ENCODE measurements at regions not wholly inside any gene's neighbourhood (a gene's known extent, or its start where the extent isn't known, plus 50 kb on each side); places are given as distances from the start of the nearest gene placed in this dataset.
"Not testable (repeated sequence)": the region's sequence is repeated elsewhere in the genome, so short reads cannot be mapped to it uniquely, and the experiment has no call there.

DNA sequence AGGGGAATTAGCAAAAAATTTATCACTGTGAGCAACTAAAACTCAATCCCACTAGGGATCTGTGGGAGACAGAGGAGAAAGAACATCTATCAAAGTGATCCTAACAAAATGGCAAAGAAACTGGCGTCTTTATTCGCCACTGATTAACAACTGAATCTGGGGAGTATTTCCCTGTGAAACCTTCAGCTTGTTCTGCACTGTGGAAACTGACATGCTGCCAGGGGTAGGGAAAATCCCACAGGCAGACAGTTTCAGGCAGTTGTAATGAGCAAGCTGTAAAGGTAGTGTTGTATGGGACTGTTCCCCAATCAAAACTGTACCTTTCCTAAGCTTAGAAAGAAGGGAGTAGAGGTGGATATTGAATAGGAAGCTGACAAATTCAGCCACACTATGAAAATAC is 611.7 kb downstream of the VGLL3 start:
- no peaks in the 10 kb centered on the region for H3K9me3 Mint-ChIP-seq (ENCODE audit: low read depth)
- TF ChIP-seq, protein P1, sequence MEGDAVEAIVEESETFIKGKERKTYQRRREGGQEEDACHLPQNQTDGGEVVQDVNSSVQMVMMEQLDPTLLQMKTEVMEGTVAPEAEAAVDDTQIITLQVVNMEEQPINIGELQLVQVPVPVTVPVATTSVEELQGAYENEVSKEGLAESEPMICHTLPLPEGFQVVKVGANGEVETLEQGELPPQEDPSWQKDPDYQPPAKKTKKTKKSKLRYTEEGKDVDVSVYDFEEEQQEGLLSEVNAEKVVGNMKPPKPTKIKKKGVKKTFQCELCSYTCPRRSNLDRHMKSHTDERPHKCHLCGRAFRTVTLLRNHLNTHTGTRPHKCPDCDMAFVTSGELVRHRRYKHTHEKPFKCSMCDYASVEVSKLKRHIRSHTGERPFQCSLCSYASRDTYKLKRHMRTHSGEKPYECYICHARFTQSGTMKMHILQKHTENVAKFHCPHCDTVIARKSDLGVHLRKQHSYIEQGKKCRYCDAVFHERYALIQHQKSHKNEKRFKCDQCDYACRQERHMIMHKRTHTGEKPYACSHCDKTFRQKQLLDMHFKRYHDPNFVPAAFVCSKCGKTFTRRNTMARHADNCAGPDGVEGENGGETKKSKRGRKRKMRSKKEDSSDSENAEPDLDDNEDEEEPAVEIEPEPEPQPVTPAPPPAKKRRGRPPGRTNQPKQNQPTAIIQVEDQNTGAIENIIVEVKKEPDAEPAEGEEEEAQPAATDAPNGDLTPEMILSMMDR (IDR thresholded peaks at IDR 0.05) = no peak
- no peak overlapping the region for H3K27ac Mint-ChIP-seq (ENCODE audit: unreplicated experiment)
- H3K4me3 Mint-ChIP-seq (ENCODE audit: unreplicated experiment) = no peak overlapping the region
- no peaks in the 10 kb centered on the region for H3K4me1 Mint-ChIP-seq (ENCODE audit: low read depth)
- peaks cover 9% of the 10 kb centered on the region for H3K27me3 Mint-ChIP-seq (ENCODE audit: low read depth)
- no peak for DNase-seq (ENCODE audit: low spot score)
- no peaks in the 10 kb centered on the region for H3K36me3 Mint-ChIP-seq (ENCODE audit: low read depth)

DNA sequence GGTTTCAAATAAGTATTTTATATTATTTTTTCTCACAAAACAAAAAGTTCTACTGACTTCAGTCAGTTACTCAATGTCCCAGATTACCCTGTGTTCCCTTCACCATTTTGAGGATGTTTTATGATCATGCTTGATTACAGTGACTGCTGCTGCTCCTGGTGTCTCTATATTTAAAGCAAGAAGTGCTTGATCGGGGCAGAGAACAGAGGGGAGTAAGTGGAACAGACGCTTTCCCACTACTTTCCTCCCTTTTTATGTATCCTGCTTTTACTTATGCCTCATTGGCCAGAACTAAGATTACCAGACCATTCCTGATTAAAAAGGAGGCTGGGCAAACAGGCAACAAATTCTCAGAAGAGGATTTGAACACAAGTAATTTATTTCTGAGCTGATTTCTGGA is 612.1 kb downstream of the VGLL3 start:
- H3K4me3 Mint-ChIP-seq (ENCODE audit: unreplicated experiment) = no peak overlapping the region
- no peaks in the 10 kb centered on the region for H3K36me3 Mint-ChIP-seq (ENCODE audit: low read depth)
- no peak for DNase-seq (ENCODE audit: low spot score)
- H3K27me3 Mint-ChIP-seq (ENCODE audit: low read depth) = peaks cover 11% of the 10 kb centered on the region
- no peaks in the 10 kb centered on the region for H3K9me3 Mint-ChIP-seq (ENCODE audit: low read depth)
- TF ChIP-seq, protein P1 (IDR thresholded peaks at IDR 0.05) = no peak
- no peaks in the 10 kb centered on the region for H3K4me1 Mint-ChIP-seq (ENCODE audit: low read depth)
- H3K27ac Mint-ChIP-seq (ENCODE audit: unreplicated experiment) = no peak overlapping the region

DNA sequence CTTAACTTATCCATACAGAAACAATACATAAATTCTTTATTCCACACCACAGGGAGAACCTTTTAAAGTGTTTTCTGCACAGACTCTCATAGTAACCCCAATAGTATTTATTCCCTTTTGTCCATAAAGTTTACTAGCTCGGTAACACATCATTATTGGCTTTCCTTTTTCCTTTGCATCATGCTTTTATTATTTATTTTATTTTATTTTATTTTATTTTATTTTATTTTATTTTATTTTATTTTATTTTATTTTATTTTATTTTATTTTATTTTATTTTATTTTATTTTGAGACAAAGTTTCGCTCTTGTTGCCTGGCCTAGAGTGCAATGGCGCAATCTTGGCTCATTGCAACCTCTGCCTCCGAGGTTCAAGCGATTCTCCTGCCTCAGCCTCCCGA is 655.4 kb downstream of the VGLL3 start:
- H3K9me3 Mint-ChIP-seq (ENCODE audit: low read depth); DNase-seq (ENCODE audit: low spot score); H3K4me3 Mint-ChIP-seq (ENCODE audit: unreplicated experiment); H3K27ac Mint-ChIP-seq (ENCODE audit: unreplicated experiment); H3K27me3 Mint-ChIP-seq (ENCODE audit: low read depth); H3K36me3 Mint-ChIP-seq (ENCODE audit: low read depth); H3K4me1 Mint-ChIP-seq (ENCODE audit: low read depth): not testable (repeated sequence)

DNA sequence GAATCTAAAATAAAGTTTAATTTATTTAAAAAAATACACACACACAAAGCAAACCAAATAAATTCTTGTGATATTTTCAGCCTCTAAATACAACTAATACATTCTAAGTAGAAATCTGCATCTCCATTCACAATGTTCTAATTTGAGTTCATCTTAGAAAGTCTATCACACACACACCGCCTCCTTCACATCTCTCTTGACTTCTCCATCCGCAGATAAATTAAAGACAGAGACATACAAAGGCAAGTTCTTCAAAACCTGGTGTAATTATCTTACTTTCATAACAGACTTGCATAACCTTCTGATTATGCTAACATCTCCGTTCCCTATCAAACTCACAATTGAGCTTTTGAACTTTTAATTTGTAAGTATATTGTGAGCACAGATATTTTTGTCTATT is 657.3 kb downstream of the VGLL3 start:
- no peaks in the 10 kb centered on the region for H3K4me1 Mint-ChIP-seq (ENCODE audit: low read depth)
- no peak overlapping the region for H3K4me3 Mint-ChIP-seq (ENCODE audit: unreplicated experiment)
- no peaks in the 10 kb centered on the region for H3K36me3 Mint-ChIP-seq (ENCODE audit: low read depth)
- H3K9me3 Mint-ChIP-seq (ENCODE audit: low read depth) = no peaks in the 10 kb centered on the region
- no peak for DNase-seq (ENCODE audit: low spot score)
- H3K27me3 Mint-ChIP-seq (ENCODE audit: low read depth) = peaks cover 2% of the 10 kb centered on the region
- TF ChIP-seq, protein P1 (IDR thresholded peaks at IDR 0.05) = no peak
- no peak overlapping the region for H3K27ac Mint-ChIP-seq (ENCODE audit: unreplicated experiment)

DNA sequence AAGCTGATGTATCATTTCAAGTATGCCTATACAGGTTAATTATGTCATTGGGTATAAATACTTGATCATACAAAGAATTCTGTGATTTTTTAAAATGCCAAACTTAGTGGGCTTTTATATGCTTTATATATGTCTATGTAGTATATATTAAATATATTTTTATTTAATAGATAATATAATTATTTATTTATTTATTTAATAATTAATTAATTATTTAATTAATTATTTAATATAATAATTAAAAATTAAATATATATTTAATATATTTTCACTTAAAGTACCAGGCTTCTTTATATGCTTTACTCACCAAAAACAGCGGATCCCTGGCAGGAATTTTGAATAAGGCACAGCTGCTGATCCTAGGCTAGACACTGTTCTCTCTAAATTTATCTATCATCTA is 687.0 kb downstream of the VGLL3 start:
- no peaks in the 10 kb centered on the region for H3K36me3 Mint-ChIP-seq (ENCODE audit: low read depth)
- H3K27ac Mint-ChIP-seq (ENCODE audit: unreplicated experiment) = no peak overlapping the region

More for the DNA sequence above, 687.0 kb downstream of the VGLL3 start:
- peaks cover 12% of the 10 kb centered on the region for H3K9me3 Mint-ChIP-seq (ENCODE audit: low read depth)
- TF ChIP-seq, protein P1 (IDR thresholded peaks at IDR 0.05) = no peak
- no peak overlapping the region for H3K4me3 Mint-ChIP-seq (ENCODE audit: unreplicated experiment)
- peaks cover 5% of the 10 kb centered on the region for H3K27me3 Mint-ChIP-seq (ENCODE audit: low read depth)
- DNase-seq (ENCODE audit: low spot score) = no peak
- no peaks in the 10 kb centered on the region for H3K4me1 Mint-ChIP-seq (ENCODE audit: low read depth)
